Right cardiac atrium (tissue), 5 donors: ENCODE measurements at regions not wholly inside any gene's neighbourhood (a gene's known extent, or its start where the extent isn't known, plus 50 kb on each side); places are given as distances from the start of the nearest gene placed in this dataset.
"Not testable (repeated sequence)": the region's sequence is repeated elsewhere in the genome, so short reads cannot be mapped to it uniquely, and the experiment has no call there.

ENCODE experiments used
- ATAC-seq, 2 donors: fragments of 200-7000 bp; cut with Tn5 transposase; one replicate each; pipeline versions ENCODE4 v1.8.0 to v1.9.1; 2020; ENCODE audit warnings: moderate library complexity in 2 of 2, mild to moderate bottlenecking in 1 of 2
- DNase-seq, 3 donors: peaks; one replicate each; pipeline ENCODE4 v3.0.0-alpha.2; 2020
- H3K27ac ChIP-seq: one replicate; pipeline ENCODE4 v1.5.1; 2013; ENCODE audit warnings: mild to moderate bottlenecking, low read length, control low read depth, moderate library complexity
- H3K27me3 ChIP-seq: one replicate; pipeline ENCODE4 v1.6.1; 2013; ENCODE audit not compliant: control insufficient read depth, insufficient read depth
- H3K4me1 ChIP-seq: one replicate; pipeline ENCODE4 v1.6.1; 2013; ENCODE audit warnings: low read length; ENCODE audit not compliant: control insufficient read depth, insufficient read depth
- H3K4me3 ChIP-seq: one replicate; pipeline ENCODE4 v1.5.1; 2013; ENCODE audit warnings: low read length, control low read depth
- H3K9me3 ChIP-seq: one replicate; pipeline ENCODE4 v1.6.1; 2013; ENCODE audit warnings: low read length; ENCODE audit not compliant: control insufficient read depth
- WGBS: extraction: QIAGEN DNeasy Blood & Tissue Kit; methylation state at CpG from one replicate; pipeline ENCODE4 v1.1.7; 2013; 5-methylcytosine and 5-hydroxymethylcytosine counted together
- intact Hi-C, 4 donors: fragments of 100-400 bp; cut with DNase I; formaldehyde crosslinking; loops; one replicate each; pipeline versions ENCODE4 v1.11.0 to v1.14.0; 2022 to 2023
- donor health status: healthy with polysubstance abuse.
- donor health status: DM: no; HTN: yes; CAD: no.
- donor health status: DM: no; HTN: no; CAD: no.
- donor health status: DM: no; HTN: yes; CAD: no; lungs with severe emphysema.
- donor health status: DM: yes; HTN: yes; CAD: no.

DNA sequence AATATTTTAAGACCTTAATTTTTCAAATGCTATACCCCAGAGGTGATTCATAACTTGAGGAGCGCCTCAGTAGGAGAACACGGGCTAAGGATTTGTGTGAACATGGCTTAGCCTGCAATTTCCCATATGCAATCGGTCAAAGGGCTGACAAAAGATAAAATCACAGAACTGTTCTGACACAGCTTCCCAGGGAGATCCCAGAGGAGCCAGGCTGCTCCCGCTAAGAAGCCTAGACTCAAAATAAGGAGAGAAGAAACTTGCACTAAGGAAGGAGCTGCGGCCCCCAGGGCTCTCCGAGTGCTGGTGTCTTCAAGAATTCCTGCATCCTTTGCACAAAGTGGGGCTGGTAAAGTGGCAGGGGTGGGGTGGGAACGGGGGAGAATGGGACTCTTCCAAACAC lies 106.3 kb upstream of the DLG1 start:
- no peak overlapping the region for H3K4me3 ChIP-seq
- no peaks in the 10 kb centered on the region for H3K9me3 ChIP-seq
- ATAC-seq (no peak), DNase-seq (no peak)
- intact Hi-C loops = no loop called here
- WGBS = 62% methylated on average over 7 of the region's 7 CpGs
- no peaks in the 10 kb centered on the region for H3K27me3 ChIP-seq
- no peaks in the 10 kb centered on the region for H3K4me1 ChIP-seq
- no peak overlapping the region for H3K27ac ChIP-seq

DNA sequence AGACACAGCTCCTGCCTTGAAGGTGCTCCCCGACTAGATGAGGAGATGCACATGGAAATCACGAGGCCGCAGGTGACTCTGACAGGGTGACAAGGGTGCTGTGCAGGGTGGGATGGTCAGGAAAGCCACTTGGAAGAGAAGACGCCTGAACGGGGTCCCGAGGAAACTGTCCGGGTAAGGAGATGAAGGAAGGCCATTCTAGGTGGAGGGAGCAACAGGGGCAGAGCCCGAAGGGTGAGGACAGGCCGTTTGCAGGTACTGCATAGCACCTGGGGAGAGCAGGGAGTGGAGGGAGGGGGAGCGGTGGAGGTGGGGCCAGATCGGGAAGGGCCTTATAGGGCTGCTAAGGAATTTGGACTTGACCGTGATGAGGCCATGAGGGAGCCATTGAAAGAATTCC lies 105.6 kb upstream of the DLG1 start:
- Histone ChIP-seq H3K4me1 (no peaks in the 10 kb centered on the region), H3K4me3 (no peak overlapping the region), H3K27ac (no peak overlapping the region), H3K9me3 (no peaks in the 10 kb centered on the region), H3K27me3 (no peaks in the 10 kb centered on the region)
- ATAC-seq = no peak
- intact Hi-C loops = no loop called here
- WGBS = 90% methylated on average over 12 of the region's 12 CpGs
- no peak for DNase-seq

DNA sequence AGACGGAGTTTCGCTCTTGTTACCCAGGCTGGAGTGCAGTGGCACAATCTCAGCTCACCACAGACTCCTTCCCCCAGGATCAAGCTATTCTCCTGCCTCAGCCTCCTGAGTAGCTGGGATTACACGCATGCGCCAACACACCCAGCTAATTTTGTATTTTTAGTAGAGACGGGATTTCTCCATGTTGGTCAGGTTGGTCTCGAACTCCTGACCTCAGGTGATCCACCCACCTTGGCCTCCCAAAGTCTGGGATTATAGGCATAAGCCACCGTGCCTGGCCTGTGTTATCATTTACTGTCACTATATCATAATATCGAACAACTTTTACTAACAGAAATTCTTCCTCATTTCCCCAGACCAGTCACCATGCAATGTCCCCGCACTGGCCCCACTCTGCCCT lies 104.0 kb upstream of the DLG1 start:
- 93% methylated on average over 9 of the region's 9 CpGs for WGBS
- DNase-seq, H3K9me3 ChIP-seq, H3K27ac ChIP-seq, H3K27me3 ChIP-seq, H3K4me1 ChIP-seq, intact Hi-C loops, H3K4me3 ChIP-seq, ATAC-seq: not testable (repeated sequence)

DNA sequence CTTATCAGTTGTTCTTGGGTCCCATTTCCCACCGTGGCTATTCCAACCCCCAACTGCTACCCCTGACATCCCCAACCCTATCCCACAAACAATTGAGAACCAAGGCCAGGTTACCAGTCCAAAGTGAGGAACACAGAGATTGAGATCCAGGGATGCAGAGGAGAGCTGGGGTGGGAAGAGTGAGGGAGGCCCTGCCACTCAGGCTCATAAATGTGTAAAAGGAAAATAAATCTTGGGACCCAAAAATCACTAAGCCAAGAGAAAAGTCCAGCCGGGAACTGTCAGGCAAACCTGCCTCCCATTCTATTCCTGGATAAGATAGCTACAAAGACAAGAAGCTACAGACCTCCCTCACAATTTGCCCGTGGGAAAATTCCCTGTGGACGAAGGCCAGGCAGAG lies 101.1 kb upstream of the DLG1 start:
- intact Hi-C loops = no loop called here
- ATAC-seq (no peak), DNase-seq (no peak)
- H3K27ac ChIP-seq = no peak overlapping the region
- H3K4me1 ChIP-seq = no peaks in the 10 kb centered on the region
- 55% methylated on average over 4 of the region's 4 CpGs for WGBS
- no peaks in the 10 kb centered on the region for H3K9me3 ChIP-seq
- H3K27me3 ChIP-seq = no peaks in the 10 kb centered on the region
- H3K4me3 ChIP-seq = no peak overlapping the region

DNA sequence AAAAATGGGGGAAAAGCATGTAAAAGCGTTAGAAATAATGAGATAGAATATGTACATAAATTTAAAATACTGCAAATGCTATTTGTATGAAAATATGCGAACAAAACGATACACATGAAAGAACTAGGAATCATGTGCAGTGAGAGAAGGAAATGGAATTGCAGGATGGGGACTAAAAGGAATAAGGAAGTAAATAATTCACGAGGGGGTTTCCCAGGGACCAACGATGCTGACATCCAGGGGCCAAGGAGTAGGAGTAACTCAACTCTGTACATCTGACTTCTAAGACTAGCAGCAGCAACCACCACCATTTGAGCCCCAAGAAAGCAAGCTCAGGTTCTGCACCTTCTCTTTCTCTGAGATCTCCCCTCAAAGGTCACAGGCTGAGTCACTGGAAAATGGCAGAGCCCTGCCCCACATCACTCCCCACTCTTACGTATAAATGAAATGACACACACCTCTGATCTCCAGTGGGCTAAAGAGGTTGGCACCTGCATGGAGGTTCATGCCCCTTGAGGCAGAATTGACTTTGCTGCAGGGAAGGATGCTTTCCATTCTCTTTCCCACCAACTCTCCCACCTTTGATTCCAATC lies 100.0 kb upstream of the DLG1 start:
- ATAC-seq = no peak
- H3K4me3 ChIP-seq = no peak overlapping the region
- DNase-seq = no peak
- no peaks in the 10 kb centered on the region for H3K27me3 ChIP-seq
- WGBS = 78% methylated on average over 6 of the region's 6 CpGs
- H3K9me3 ChIP-seq = no peaks in the 10 kb centered on the region
- no peak overlapping the region for H3K27ac ChIP-seq
- H3K4me1 ChIP-seq = peaks cover 3% of the 10 kb centered on the region
- intact Hi-C loops = no loop called here

- intact Hi-C loops = no loop called here
Observed at GRCh38 chr3:197397838-197398237, 99.4 kb upstream of the DLG1 start.

GRCh38 chr3:197394464-197395321 lies 96.3 kb upstream of the DLG1 start:
- Histone ChIP-seq H3K9me3 (no peaks in the 10 kb centered on the region), H3K27ac (peak overlapping the region; percentile 61), H3K27me3 (no peaks in the 10 kb centered on the region), H3K4me1 (peaks cover 5% of the 10 kb centered on the region), H3K4me3 (no peak overlapping the region)
- ATAC-seq (peak; percentile 93 to 96), DNase-seq (peak; percentile 77 to 90 (median 83))
- 54% methylated on average over 25 of the region's 25 CpGs for WGBS
- intact Hi-C loops = no loop called here

More at GRCh38 chr3:197397838-197398237, 99.4 kb upstream of the DLG1 start:
- 95% methylated on average over 9 of the region's 9 CpGs for WGBS
- ATAC-seq (no peak), DNase-seq (no peak)
- Histone ChIP-seq H3K27ac (no peak overlapping the region), H3K27me3 (no peaks in the 10 kb centered on the region), H3K9me3 (no peaks in the 10 kb centered on the region), H3K4me3 (no peak overlapping the region), H3K4me1 (peaks cover 5% of the 10 kb centered on the region)

DNA sequence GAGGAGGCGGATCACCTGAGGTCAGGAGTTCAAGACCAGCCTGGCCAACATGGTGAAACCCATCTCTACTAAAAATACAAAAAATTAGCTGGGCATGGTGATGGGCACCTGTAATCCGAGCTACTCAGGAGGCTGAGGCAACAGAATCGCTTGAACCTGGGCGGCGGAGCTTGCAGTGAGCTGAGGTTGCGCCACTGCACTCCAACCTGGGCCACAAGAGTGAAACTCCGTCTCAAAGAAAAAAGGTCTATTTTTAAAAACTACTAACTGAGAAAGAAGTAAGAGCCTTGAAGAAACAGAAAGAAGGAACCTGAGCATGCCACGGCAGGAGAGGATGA lies 95.7 kb upstream of the DLG1 start:
- WGBS = 95% methylated on average over 8 of the region's 8 CpGs
- H3K9me3 ChIP-seq, H3K4me3 ChIP-seq, DNase-seq, H3K4me1 ChIP-seq, ATAC-seq, intact Hi-C loops, H3K27me3 ChIP-seq: not testable (repeated sequence)
- peak overlapping the region; percentile 61 for H3K27ac ChIP-seq

- DNase-seq (no peak), ATAC-seq (no peak)
- Histone ChIP-seq H3K27me3 (no peaks in the 10 kb centered on the region), H3K4me1 (peaks cover 5% of the 10 kb centered on the region), H3K9me3 (no peaks in the 10 kb centered on the region), H3K4me3 (no peak overlapping the region), H3K27ac (no peak overlapping the region)
- 94% methylated on average over 4 of the region's 4 CpGs for WGBS
- intact Hi-C loops = no loop called here
Observed at GRCh38 chr3:197393711-197394110, 95.3 kb upstream of the DLG1 start.

- no peak for DNase-seq
- peak; percentile 22 to 49 for ATAC-seq
- no peaks in the 10 kb centered on the region for H3K27me3 ChIP-seq
- H3K9me3 ChIP-seq = no peaks in the 10 kb centered on the region
- WGBS = 24% methylated on average over 3 of the region's 3 CpGs
- H3K4me3 ChIP-seq = no peak overlapping the region
- intact Hi-C loops = no loop called here
- H3K4me1 ChIP-seq = peaks cover 5% of the 10 kb centered on the region
- no peak overlapping the region for H3K27ac ChIP-seq
Observed at GRCh38 chr3:197392961-197393360, 94.5 kb upstream of the DLG1 start.

DNA sequence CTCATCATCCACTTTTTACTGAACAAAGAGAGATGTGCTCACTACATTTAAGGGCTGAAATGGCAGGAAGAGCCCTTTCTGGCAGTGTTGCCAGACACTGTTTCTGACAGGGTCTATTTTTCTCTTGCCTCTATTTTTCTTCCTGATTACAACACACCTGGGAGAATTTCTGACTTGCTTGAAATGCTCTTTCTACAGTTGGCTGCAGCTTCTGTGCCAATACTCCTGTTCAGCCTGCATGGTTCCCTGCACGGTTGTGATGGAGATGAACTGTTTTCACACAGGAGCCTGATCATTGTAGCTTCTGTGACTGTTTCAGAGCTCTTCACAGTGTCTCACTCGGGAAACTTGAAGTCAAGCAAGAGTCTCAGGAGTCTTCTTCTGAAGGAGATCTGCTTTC lies 83.0 kb upstream of the DLG1 start:
- H3K27ac ChIP-seq = no peak overlapping the region
- WGBS = 68% methylated on average over 2 of the region's 2 CpGs

More for the DNA sequence above, 83.0 kb upstream of the DLG1 start:
- DNase-seq = no peak
- Histone ChIP-seq H3K4me1 (no peaks in the 10 kb centered on the region), H3K27me3 (no peaks in the 10 kb centered on the region), H3K9me3 (no peaks in the 10 kb centered on the region), H3K4me3 (no peak overlapping the region)
- intact Hi-C loops = no loop called here
- no peak for ATAC-seq
